SK-N-SH (cell line): ENCODE measurements at regions not wholly inside any gene's neighbourhood (a gene's known extent, or its start where the extent isn't known, plus 50 kb on each side); places are given as distances from the start of the nearest gene placed in this dataset.

Experiments
- CTCF ChIA-PET: fragments of 300-600, 350-600 bp; formaldehyde crosslinking; extraction: SDS; loops from one replicate; lab custom pipeline; 2021; lab: Yijun Ruan, JAX
- POLR2A ChIA-PET: fragments of 350-600 bp; sonication (Branson Sonifier 250); formaldehyde crosslinking; extraction: SDS; loops from one replicate; lab custom pipeline; 2020; ENCODE audit warnings: antibody characterized with exemption, inconsistent platforms; lab: Yijun Ruan, JAX
- DNase-seq: peaks from one replicate; pipeline ENCODE4 v3.0.0; 2012
- H2AFZ ChIP-seq: fragments of 200-600 bp; sonication (generic); 2 replicates; pipeline ENCODE4 v1.8.1; 2016; ENCODE audit warnings: antibody characterized with exemption, mild to moderate bottlenecking, low read depth
- H3F3A ChIP-seq: fragments of 200-600 bp; sonication (generic); replicated peaks from 2 replicates; pipeline ENCODE3; 2016; ENCODE audit warnings: antibody characterized with exemption, mild to moderate bottlenecking; ENCODE audit not compliant: insufficient read depth
- H3K27ac ChIP-seq, 2 experiments: fragments of 200-500 bp in 1 of 2; fragments of 200-600 bp in 1 of 2; sonication (Bioruptor generic) in 1 of 2; sonication (generic), shearing (Covaris generic) in 1 of 2; 2 replicates each; pipeline versions ENCODE4 v1.5.1 to v1.6.1; 2014 to 2016; ENCODE audit warnings: low read depth in 2 of 2, inconsistent platforms in 1 of 2, low read length in 1 of 2, mild to moderate bottlenecking in 1 of 2, mixed read lengths in 1 of 2
- H3K27me3 ChIP-seq: fragments of 200-600 bp; sonication (generic), shearing (Covaris generic); 2 replicates; pipeline ENCODE4 v1.6.1; 2016; ENCODE audit warnings: mixed run types; ENCODE audit not compliant: insufficient read depth
- H3K36me3 ChIP-seq, 2 experiments: fragments of 200-500 bp in 1 of 2; fragments of 200-600 bp in 1 of 2; sonication (Bioruptor generic) in 1 of 2; sonication (generic) in 1 of 2; replicated peaks in 1 of 2; 2 replicates each; pipeline versions ENCODE3 to v1.5.1; 2014 to 2016; ENCODE audit warnings: low read length in 1 of 2, mild to moderate bottlenecking in 1 of 2; ENCODE audit not compliant: insufficient read depth in 2 of 2, control insufficient read depth in 1 of 2
- H3K4me1 ChIP-seq, 2 experiments: fragments of 200-500 bp in 1 of 2; fragments of 200-600 bp in 1 of 2; sonication (Bioruptor generic) in 1 of 2; sonication (generic), shearing (Covaris generic) in 1 of 2; 2 replicates each; pipeline versions ENCODE4 v1.5.1 to v1.6.1; 2014 to 2016; ENCODE audit warnings: low read depth in 1 of 2, low read length in 1 of 2, mixed run types in 1 of 2; ENCODE audit not compliant: insufficient read depth in 2 of 2, control insufficient read depth in 1 of 2
- H3K4me2 ChIP-seq: fragments of 200-600 bp; sonication (generic), shearing (Covaris generic); 2 replicates; pipeline ENCODE4 v1.6.1; 2017; ENCODE audit warnings: mixed run types
- H3K4me3 ChIP-seq, 2 experiments: fragments of 200-500 bp in 1 of 2; fragments of 200-600 bp in 1 of 2; sonication (Bioruptor generic) in 1 of 2; sonication (generic), shearing (Covaris generic) in 1 of 2; 2 replicates each; pipeline versions ENCODE4 v1.5.1 to v1.8.1; 2014 to 2016; ENCODE audit warnings: low read depth in 2 of 2, inconsistent platforms in 1 of 2, low read length in 1 of 2, mild to moderate bottlenecking in 1 of 2, mixed read lengths in 1 of 2, moderate library complexity in 1 of 2
- H3K79me2 ChIP-seq: fragments of 200-600 bp; sonication (generic); 2 replicates; pipeline ENCODE4 v1.8.1; 2017; ENCODE audit warnings: mild to moderate bottlenecking; ENCODE audit not compliant: insufficient read depth
- H3K9ac ChIP-seq: fragments of 200-600 bp; sonication (generic); 2 replicates; pipeline ENCODE4 v1.6.1; 2017; ENCODE audit warnings: mixed run types
- H3K9me2 ChIP-seq: fragments of 200-600 bp; sonication (generic); 2 replicates; pipeline ENCODE4 v1.6.1; 2017; ENCODE audit warnings: mixed run types
- H3K9me3 ChIP-seq: fragments of 200-600 bp; sonication (generic); 2 replicates; pipeline ENCODE4 v1.6.1; 2017; ENCODE audit warnings: mixed run types, mild to moderate bottlenecking, moderate library complexity
- H4K20me1 ChIP-seq: fragments of 200-600 bp; sonication (generic); 2 replicates; pipeline ENCODE4 v1.6.1; 2017; ENCODE audit warnings: mild to moderate bottlenecking, mixed run types; ENCODE audit not compliant: insufficient read depth
- CHD2 ChIP-seq: fragments of 150-350 bp; IDR thresholded peaks from 2 replicates; pipeline ENCODE4 v1.6.1; 2018; ENCODE audit warnings: low read length; ENCODE audit not compliant: partially characterized antibody
- EP300 ChIP-seq, 2 experiments: IDR thresholded peaks; 2 replicates each; pipeline versions ENCODE4 v1.4.0 to v1.6.1; 2012; ENCODE audit warnings: borderline replicate concordance in 1 of 2, low read depth in 1 of 2, low read length in 1 of 2
- FOSL2 ChIP-seq: IDR thresholded peaks from 2 replicates; pipeline ENCODE4 v1.4.0; 2012; ENCODE audit warnings: low read depth, mild to moderate bottlenecking, moderate library complexity, borderline replicate concordance
- JUND ChIP-seq: IDR thresholded peaks from 2 replicates; pipeline ENCODE4 v1.4.0; 2012
- NFIC ChIP-seq: IDR thresholded peaks from 2 replicates; pipeline ENCODE4 v1.4.0; 2012; ENCODE audit warnings: borderline replicate concordance
- POLR2AphosphoS5 ChIP-seq: IDR thresholded peaks from 2 replicates; pipeline ENCODE4 v1.6.1; 2012; ENCODE audit warnings: low read depth, low read length
- RAD21 ChIP-seq: IDR thresholded peaks from 2 replicates; pipeline ENCODE4 v1.6.1; 2012; ENCODE audit warnings: mild to moderate bottlenecking, low read length
- RXRA ChIP-seq: IDR thresholded peaks from 2 replicates; pipeline ENCODE4 v1.4.0; 2012; ENCODE audit warnings: low read depth, mild to moderate bottlenecking, borderline replicate concordance
- SIN3A ChIP-seq: IDR thresholded peaks from 2 replicates; pipeline ENCODE4 v1.6.1; 2012; ENCODE audit warnings: low read depth, mild to moderate bottlenecking, low read length, moderate library complexity, borderline replicate concordance
- SMC3 ChIP-seq: IDR thresholded peaks from 2 replicates; pipeline ENCODE4 v1.6.1; 2012; ENCODE audit warnings: low read depth, low read length, improper control_type of control experiment
- TCF12 ChIP-seq: IDR thresholded peaks from 2 replicates; pipeline ENCODE4 v1.4.0; 2012
- TEAD4 ChIP-seq: IDR thresholded peaks from 2 replicates; pipeline ENCODE4 v1.4.0; 2012; ENCODE audit warnings: mild to moderate bottlenecking, borderline replicate concordance; ENCODE audit not compliant: insufficient read depth
- YY1 ChIP-seq: IDR thresholded peaks from 2 replicates; pipeline ENCODE4 v1.4.0; 2012; ENCODE audit warnings: low read depth, mild to moderate bottlenecking
- WGBS: methylation state at CpG from one replicate; pipeline ENCODE4 v1.1.6; 2017; ENCODE audit warnings: low lambda C conversion rate; 5-methylcytosine and 5-hydroxymethylcytosine counted together
- TF ChIP-seq, protein P1 (sequence below): IDR thresholded peaks from 2 replicates; pipeline ENCODE4 v1.4.0; 2012; ENCODE audit warnings: low read depth
- TF ChIP-seq, protein P2 (sequence below): IDR thresholded peaks from 2 replicates; pipeline ENCODE4; 2012
- TF ChIP-seq, protein P3 (sequence below): IDR thresholded peaks from 2 replicates; pipeline ENCODE4 v1.6.1; 2012; ENCODE audit warnings: mild to moderate bottlenecking, low read depth, low read length, moderate library complexity
- TF ChIP-seq, protein P4 (sequence below): IDR thresholded peaks from 2 replicates; pipeline ENCODE4 v1.4.0; 2012; ENCODE audit warnings: low read depth, borderline replicate concordance

DNA sequence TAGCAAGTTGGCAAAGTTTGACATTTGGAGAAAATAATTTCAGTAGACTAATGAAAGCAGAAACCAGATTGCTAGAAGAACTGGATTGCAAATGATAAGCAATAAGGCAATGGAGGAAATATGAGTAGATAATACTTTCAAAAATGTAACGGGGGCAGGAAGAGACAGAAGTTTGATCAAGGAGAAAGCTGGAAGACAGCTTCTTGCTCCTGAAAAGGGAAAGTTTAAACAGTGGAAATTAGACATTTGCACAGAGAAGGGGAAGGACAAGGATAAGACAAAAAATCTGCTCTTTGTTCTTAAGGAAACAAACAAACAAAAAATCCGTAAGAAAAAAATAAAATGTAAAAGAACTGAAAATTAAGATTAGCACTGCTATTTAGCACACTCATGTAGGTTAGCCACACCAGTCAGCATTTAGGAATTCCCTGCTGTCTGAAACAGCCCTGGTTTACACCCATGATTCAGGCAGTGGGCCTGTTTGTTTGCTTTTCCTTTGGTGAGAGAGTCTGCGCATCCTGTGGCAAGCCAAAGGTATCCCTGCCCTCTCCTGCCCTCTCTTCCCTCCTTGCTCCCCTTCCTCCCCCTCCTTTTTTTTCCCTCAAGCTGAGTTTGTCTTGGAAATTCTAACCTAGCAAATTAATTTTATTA, 104.3 kb upstream of the CAV2 start:
- H4K20me1 ChIP-seq: no peaks in the 10 kb centered on the region
- TF ChIP-seq FOSL2: peak; percentile 83
- TF ChIP-seq SMC3: no peak
- TF ChIP-seq TCF12: peak; percentile 71
- TF ChIP-seq, protein P1, sequence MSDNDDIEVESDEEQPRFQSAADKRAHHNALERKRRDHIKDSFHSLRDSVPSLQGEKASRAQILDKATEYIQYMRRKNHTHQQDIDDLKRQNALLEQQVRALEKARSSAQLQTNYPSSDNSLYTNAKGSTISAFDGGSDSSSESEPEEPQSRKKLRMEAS: no peak
- no peak for TF ChIP-seq POLR2AphosphoS5
- 0 out of 2 replicates have a peak, but pooled peaks have one; percentile 8 for TF ChIP-seq YY1
- peak; percentile 64; the same call in 1 of the 2 replicates for TF ChIP-seq TEAD4
- peak; percentile 62; the same call in 1 of the 2 replicates for TF ChIP-seq JUND
- no peak for TF ChIP-seq CHD2
- TF ChIP-seq SIN3A: peak; percentile 57; the same call in 1 of the 2 replicates
- TF ChIP-seq, protein P2, sequence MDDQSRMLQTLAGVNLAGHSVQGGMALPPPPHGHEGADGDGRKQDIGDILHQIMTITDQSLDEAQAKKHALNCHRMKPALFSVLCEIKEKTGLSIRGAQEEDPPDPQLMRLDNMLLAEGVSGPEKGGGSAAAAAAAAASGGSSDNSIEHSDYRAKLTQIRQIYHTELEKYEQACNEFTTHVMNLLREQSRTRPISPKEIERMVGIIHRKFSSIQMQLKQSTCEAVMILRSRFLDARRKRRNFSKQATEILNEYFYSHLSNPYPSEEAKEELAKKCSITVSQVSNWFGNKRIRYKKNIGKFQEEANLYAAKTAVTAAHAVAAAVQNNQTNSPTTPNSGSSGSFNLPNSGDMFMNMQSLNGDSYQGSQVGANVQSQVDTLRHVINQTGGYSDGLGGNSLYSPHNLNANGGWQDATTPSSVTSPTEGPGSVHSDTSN: peak; percentile 31; the same call in 1 of the 2 replicates
- TF ChIP-seq, protein P3, sequence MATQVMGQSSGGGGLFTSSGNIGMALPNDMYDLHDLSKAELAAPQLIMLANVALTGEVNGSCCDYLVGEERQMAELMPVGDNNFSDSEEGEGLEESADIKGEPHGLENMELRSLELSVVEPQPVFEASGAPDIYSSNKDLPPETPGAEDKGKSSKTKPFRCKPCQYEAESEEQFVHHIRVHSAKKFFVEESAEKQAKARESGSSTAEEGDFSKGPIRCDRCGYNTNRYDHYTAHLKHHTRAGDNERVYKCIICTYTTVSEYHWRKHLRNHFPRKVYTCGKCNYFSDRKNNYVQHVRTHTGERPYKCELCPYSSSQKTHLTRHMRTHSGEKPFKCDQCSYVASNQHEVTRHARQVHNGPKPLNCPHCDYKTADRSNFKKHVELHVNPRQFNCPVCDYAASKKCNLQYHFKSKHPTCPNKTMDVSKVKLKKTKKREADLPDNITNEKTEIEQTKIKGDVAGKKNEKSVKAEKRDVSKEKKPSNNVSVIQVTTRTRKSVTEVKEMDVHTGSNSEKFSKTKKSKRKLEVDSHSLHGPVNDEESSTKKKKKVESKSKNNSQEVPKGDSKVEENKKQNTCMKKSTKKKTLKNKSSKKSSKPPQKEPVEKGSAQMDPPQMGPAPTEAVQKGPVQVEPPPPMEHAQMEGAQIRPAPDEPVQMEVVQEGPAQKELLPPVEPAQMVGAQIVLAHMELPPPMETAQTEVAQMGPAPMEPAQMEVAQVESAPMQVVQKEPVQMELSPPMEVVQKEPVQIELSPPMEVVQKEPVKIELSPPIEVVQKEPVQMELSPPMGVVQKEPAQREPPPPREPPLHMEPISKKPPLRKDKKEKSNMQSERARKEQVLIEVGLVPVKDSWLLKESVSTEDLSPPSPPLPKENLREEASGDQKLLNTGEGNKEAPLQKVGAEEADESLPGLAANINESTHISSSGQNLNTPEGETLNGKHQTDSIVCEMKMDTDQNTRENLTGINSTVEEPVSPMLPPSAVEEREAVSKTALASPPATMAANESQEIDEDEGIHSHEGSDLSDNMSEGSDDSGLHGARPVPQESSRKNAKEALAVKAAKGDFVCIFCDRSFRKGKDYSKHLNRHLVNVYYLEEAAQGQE: 0 out of 2 replicates have a peak, but pooled peaks have one; percentile 50
- TF ChIP-seq EP300 (IDR thresholded peaks at IDR 0.05; ENCODE audit: borderline replicate concordance in 1 of 2, low read depth in 1 of 2, low read length in 1 of 2): peak in 1 of 2 experiments; percentile 72; a peak in 2 of 4 replicates
- TF ChIP-seq, protein P4, sequence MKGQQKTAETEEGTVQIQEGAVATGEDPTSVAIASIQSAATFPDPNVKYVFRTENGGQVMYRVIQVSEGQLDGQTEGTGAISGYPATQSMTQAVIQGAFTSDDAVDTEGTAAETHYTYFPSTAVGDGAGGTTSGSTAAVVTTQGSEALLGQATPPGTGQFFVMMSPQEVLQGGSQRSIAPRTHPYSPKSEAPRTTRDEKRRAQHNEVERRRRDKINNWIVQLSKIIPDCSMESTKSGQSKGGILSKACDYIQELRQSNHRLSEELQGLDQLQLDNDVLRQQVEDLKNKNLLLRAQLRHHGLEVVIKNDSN: 0 out of 2 replicates have a peak, but pooled peaks have one; percentile 19
- TF ChIP-seq RAD21: no peak
- 0 out of 2 replicates have a peak, but pooled peaks have one; percentile 12 for TF ChIP-seq NFIC
- peak; percentile 76; the same call in 1 of the 2 replicates for TF ChIP-seq RXRA
- TF ChIP-seq, all 33 proteins: peak for 12
- WGBS: 11% methylated on average over 3 of the region's 3 CpGs
- Histone ChIP-seq H3K9ac (peak overlapping the region; percentile 45), H3K4me2 (peak overlapping the region; percentile 52), H3K9me2 (no peaks in the 10 kb centered on the region), H3K27me3 (no peaks in the 10 kb centered on the region), H3K36me3 (no peaks in the 10 kb centered on the region), H3K4me3 (no peak overlapping the region; a peak in 1 of 4 replicates), H3K79me2 (no peaks in the 10 kb centered on the region), H3K4me1 (peaks cover 0 to 36% of the 10 kb centered on the region in 2 experiments; a peak in 3 of 4 replicates), H3F3A (peaks cover 40% of the 10 kb centered on the region), H3K27ac (peak overlapping the region; percentile 71 to 74; a peak in 3 of 4 replicates), H3K9me3 (no peaks in the 10 kb centered on the region), H2AFZ (peak overlapping the region; percentile 67)
- POLR2A ChIA-PET: no interaction called here
- CTCF ChIA-PET: no interaction called here
- DNase-seq: no peak
